ENCODE measurements at regions not wholly inside any gene's neighbourhood (a gene's known extent, or its start where the extent isn't known, plus 50 kb on each side); places are given as distances from the start of the nearest gene placed in this dataset.
"Not testable (repeated sequence)": the region's sequence is repeated elsewhere in the genome, so short reads cannot be mapped to it uniquely, and the experiment has no call there.

GRCh38 chr6:10175362-10175761, 239.5 kb downstream of the TFAP2A start:
- Histone ChIP-seq H3K27ac (ENCODE audit: low read depth, low read length, poor library complexity, severe bottlenecking) (no peak overlapping the region), H3K36me3 (ENCODE audit: insufficient read depth, low read length, poor library complexity, severe bottlenecking) (no peaks in the 10 kb centered on the region), H3K27me3 (replicated peaks; ENCODE audit: insufficient read depth, low read depth, low read length, poor library complexity) (no peaks in the 10 kb centered on the region), H3K4me1 (ENCODE audit: insufficient read depth, low read length, poor library complexity, severe bottlenecking) (no peaks in the 10 kb centered on the region), H3K4me3 (ENCODE audit: low read depth, low read length, poor library complexity, severe bottlenecking) (no peak overlapping the region), H3K9me3 (ENCODE audit: low read depth, low read length, poor library complexity, severe bottlenecking) (no peaks in the 10 kb centered on the region)
- ChIA-PET CTCF (no interaction called here), POLR2A (ENCODE audit: low non-redundant PET) (no interaction called here)
- no peak for DNase-seq (ENCODE audit: low spot score)
- intact Hi-C loops (cut with micrococcal nuclease; ENCODE audit: unreplicated experiment), result no loop called here
- no TSS peak for BruUV-seq (replicated peaks)
- no peak for TF ChIP-seq EZH2 (IDR thresholded peaks at IDR 0.05; ENCODE audit: borderline replicate concordance, low read depth, low read length, poor library complexity, severe bottlenecking)
- TF ChIP-seq CTCF (conservative IDR thresholded peaks at IDR 0.05; ENCODE audit: low read depth, low read length), result no peak

- H3K4me1 ChIP-seq (ENCODE audit: insufficient read depth, low read length, poor library complexity, severe bottlenecking), result no peaks in the 10 kb centered on the region
- no peaks in the 10 kb centered on the region for H3K36me3 ChIP-seq (ENCODE audit: insufficient read depth, low read length, poor library complexity, severe bottlenecking)
- no peaks in the 10 kb centered on the region for H3K9me3 ChIP-seq (ENCODE audit: low read depth, low read length, poor library complexity, severe bottlenecking)
- no peaks in the 10 kb centered on the region for H3K27me3 ChIP-seq (replicated peaks; ENCODE audit: insufficient read depth, low read depth, low read length, poor library complexity)
- POLR2A ChIA-PET (ENCODE audit: low non-redundant PET), result no interaction called here
- DNase-seq (ENCODE audit: low spot score), result no peak
- intact Hi-C loops (cut with micrococcal nuclease; ENCODE audit: unreplicated experiment), result no loop called here
- CTCF ChIA-PET, result no interaction called here
- TF ChIP-seq EZH2 (IDR thresholded peaks at IDR 0.05; ENCODE audit: borderline replicate concordance, low read depth, low read length, poor library complexity, severe bottlenecking) (no peak), CTCF (conservative IDR thresholded peaks at IDR 0.05; ENCODE audit: low read depth, low read length) (no peak)
- no TSS peak for BruUV-seq (replicated peaks)
- no peak overlapping the region for H3K27ac ChIP-seq (ENCODE audit: low read depth, low read length, poor library complexity, severe bottlenecking)
- no peak overlapping the region for H3K4me3 ChIP-seq (ENCODE audit: low read depth, low read length, poor library complexity, severe bottlenecking)
These were observed 240.1 kb downstream of the TFAP2A start for GRCh38 chr6:10174761-10175160.

- Histone ChIP-seq H3K36me3 (ENCODE audit: insufficient read depth, low read length, poor library complexity, severe bottlenecking) (no peaks in the 10 kb centered on the region), H3K4me3 (ENCODE audit: low read depth, low read length, poor library complexity, severe bottlenecking) (no peak overlapping the region), H3K4me1 (ENCODE audit: insufficient read depth, low read length, poor library complexity, severe bottlenecking) (no peaks in the 10 kb centered on the region), H3K27ac (ENCODE audit: low read depth, low read length, poor library complexity, severe bottlenecking) (no peak overlapping the region), H3K27me3 (replicated peaks; ENCODE audit: insufficient read depth, low read depth, low read length, poor library complexity) (no peaks in the 10 kb centered on the region), H3K9me3 (ENCODE audit: low read depth, low read length, poor library complexity, severe bottlenecking) (no peaks in the 10 kb centered on the region)
- DNase-seq (ENCODE audit: low spot score), result no peak
- intact Hi-C loops (cut with micrococcal nuclease; ENCODE audit: unreplicated experiment), result no loop called here
- ChIA-PET POLR2A (ENCODE audit: low non-redundant PET) (no interaction called here), CTCF (no interaction called here)
- BruUV-seq (replicated peaks), result no TSS peak
- no peak for TF ChIP-seq CTCF (conservative IDR thresholded peaks at IDR 0.05; ENCODE audit: low read depth, low read length)
- TF ChIP-seq EZH2 (IDR thresholded peaks at IDR 0.05; ENCODE audit: borderline replicate concordance, low read depth, low read length, poor library complexity, severe bottlenecking), result no peak
These were observed 240.8 kb downstream of the TFAP2A start for GRCh38 chr6:10174056-10174455.

- POLR2A ChIA-PET (ENCODE audit: low non-redundant PET); H3K27ac ChIP-seq (ENCODE audit: low read depth, low read length, poor library complexity, severe bottlenecking); DNase-seq (ENCODE audit: low spot score); H3K4me3 ChIP-seq (ENCODE audit: low read depth, low read length, poor library complexity, severe bottlenecking); H3K27me3 ChIP-seq (replicated peaks; ENCODE audit: insufficient read depth, low read depth, low read length, poor library complexity); BruUV-seq (replicated peaks); intact Hi-C loops (cut with micrococcal nuclease; ENCODE audit: unreplicated experiment); H3K4me1 ChIP-seq (ENCODE audit: insufficient read depth, low read length, poor library complexity, severe bottlenecking); CTCF ChIA-PET; H3K36me3 ChIP-seq (ENCODE audit: insufficient read depth, low read length, poor library complexity, severe bottlenecking); H3K9me3 ChIP-seq (ENCODE audit: low read depth, low read length, poor library complexity, severe bottlenecking): not testable (repeated sequence)
These were observed 243.2 kb downstream of the TFAP2A start for GRCh38 chr6:10171706-10172105.

All from A673 (cell line).